ENCODE measurements at regions not wholly inside any gene's neighbourhood (a gene's known extent, or its start where the extent isn't known, plus 50 kb on each side); places are given as distances from the start of the nearest gene placed in this dataset.
"Not testable (repeated sequence)": the region's sequence is repeated elsewhere in the genome, so short reads cannot be mapped to it uniquely, and the experiment has no call there.

DNA sequence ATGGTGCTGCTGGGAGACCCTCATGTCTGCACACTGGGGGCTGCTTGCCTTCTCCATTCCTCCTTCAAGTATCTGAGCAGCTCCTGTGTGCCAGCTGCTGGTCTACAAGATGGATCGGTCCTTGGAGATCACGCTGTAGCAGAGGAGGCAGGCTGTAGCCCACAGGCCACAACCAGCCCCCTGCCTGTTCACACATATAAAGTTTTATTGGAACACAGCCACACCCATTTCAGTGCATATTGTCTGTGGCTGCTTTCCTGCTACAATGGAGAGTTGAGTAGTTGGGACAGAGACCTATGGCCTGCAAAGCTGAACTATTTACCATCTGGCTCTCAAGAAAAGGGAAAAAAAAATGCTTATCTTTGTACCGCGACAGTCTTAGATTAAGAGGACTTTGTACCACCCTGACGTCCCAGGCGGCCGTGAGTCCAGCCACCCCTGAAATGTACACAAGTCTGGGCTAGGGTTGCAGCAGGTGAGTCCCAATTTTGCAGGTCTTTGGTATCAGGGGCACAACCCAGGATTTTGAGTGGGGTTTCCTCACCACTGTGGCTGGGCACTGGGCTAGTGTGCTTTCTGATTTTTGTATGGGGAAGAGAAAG lies 179.2 kb upstream of the OSBPL11 start:
- not testable (repeated sequence) for TF ChIP-seq CTCF (IDR thresholded peaks at IDR 0.05; ENCODE audit: insufficient read depth, low read depth, low read length); EZH2 (IDR thresholded peaks at IDR 0.05; ENCODE audit: insufficient read depth, low read length)

Measured in astrocyte (in vitro differentiated cells and primary cell).